ENCODE measurements at regions not wholly inside any gene's neighbourhood (a gene's known extent, or its start where the extent isn't known, plus 50 kb on each side); places are given as distances from the start of the nearest gene placed in this dataset.
"Not testable (repeated sequence)": the region's sequence is repeated elsewhere in the genome, so short reads cannot be mapped to it uniquely, and the experiment has no call there.

DNA sequence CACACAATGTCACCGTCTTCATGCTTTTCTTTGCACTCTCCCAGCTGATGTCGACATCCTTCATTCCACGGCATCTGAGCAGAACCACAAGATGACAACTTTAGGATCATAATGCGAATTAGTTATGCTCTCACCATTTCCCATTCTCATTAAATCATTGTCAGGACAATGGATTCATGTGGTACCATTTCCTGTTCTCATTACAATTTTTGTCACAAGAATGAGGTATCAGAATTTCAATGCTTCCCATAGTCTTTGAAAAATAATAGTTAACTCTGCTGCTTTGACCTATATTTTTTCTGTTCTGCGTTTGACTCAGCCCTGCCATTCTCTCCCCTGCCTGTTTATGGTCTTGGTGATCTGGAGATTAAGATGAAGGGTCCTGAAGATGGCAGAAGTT, 175.7 kb upstream of the MDFIC2 start:
- no peak overlapping the region for H3K4me3 ChIP-seq (ENCODE audit: low read length)
- no peak overlapping the region for H3K27ac ChIP-seq (ENCODE audit: low read length)
- H3K9me3 ChIP-seq (ENCODE audit: control insufficient read depth, low read length), result no peaks in the 10 kb centered on the region
- H3K27me3 ChIP-seq (ENCODE audit: control insufficient read depth, insufficient read depth), result peaks cover 3% of the 10 kb centered on the region
- ATAC-seq (no peak), DNase-seq (no peak)
- WGBS, result 53% methylated on average over 5 of the region's 5 CpGs
- intact Hi-C loops (cut with DNase I), result no loop called here
- no peaks in the 10 kb centered on the region for H3K4me1 ChIP-seq (ENCODE audit: control insufficient read depth, insufficient read depth, low read length)

DNA sequence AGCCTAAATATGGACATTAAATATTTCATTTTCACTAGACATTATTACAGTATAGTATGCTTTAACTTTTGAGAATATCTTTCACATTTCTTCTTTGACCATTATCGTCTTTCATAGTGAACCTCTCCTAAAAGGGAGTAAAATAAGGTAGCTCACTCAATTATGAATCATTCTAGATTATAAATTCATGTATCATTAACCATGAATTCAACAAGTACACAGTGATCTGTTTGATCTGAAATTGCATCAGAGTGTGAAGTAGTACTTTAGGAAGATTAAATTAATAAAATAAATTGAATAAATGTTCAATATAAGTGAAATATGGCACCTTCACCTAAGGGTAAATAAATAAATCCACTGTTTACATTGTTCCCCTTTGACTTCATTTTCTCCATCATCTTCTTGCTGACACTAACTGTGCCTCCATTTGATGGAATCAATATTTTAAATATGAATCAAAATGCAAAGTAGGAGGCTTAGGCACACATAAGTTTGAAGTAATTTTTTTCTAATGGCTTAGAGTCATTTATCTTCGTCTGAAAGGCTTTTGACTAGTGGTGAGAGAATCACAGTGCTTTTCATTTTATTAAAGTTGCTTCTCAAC, 174.1 kb upstream of the MDFIC2 start:
- DNase-seq (no peak), ATAC-seq (no peak)
- Histone ChIP-seq H3K4me1 (ENCODE audit: control insufficient read depth, insufficient read depth, low read length) (no peaks in the 10 kb centered on the region), H3K27ac (ENCODE audit: low read length) (no peak overlapping the region), H3K9me3 (ENCODE audit: control insufficient read depth, low read length) (no peaks in the 10 kb centered on the region), H3K27me3 (ENCODE audit: control insufficient read depth, insufficient read depth) (peaks cover under 1% of the 10 kb centered on the region), H3K4me3 (ENCODE audit: low read length) (no peak overlapping the region)
- intact Hi-C loops (cut with DNase I), result no loop called here
- 83% methylated on average over 2 of the region's 2 CpGs for WGBS

DNA sequence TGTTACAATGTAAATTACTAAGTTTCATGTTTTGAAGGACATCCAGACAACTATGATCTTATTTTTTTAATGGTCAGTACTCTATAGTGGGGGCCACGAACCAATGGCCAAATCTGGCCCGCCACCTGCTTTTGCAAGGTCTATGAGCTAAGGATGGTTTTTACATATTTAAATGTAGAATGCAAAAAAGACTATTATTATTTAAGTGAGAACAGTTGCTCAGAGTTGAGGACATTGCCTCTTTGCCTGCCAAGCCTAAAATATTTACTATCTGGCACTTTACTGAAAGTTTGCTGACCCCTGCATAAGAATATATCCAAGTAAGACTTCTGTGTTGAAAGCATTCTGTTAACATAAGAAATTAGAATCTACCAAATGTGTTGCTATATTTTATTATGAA, 163.7 kb upstream of the MDFIC2 start:
- Histone ChIP-seq H3K4me1 (ENCODE audit: control insufficient read depth, insufficient read depth, low read length) (no peaks in the 10 kb centered on the region), H3K27me3 (ENCODE audit: control insufficient read depth, insufficient read depth) (no peaks in the 10 kb centered on the region), H3K9me3 (ENCODE audit: control insufficient read depth, low read length) (no peaks in the 10 kb centered on the region), H3K4me3 (ENCODE audit: low read length) (no peak overlapping the region), H3K27ac (ENCODE audit: low read length) (no peak overlapping the region)
- no peak for DNase-seq
- ATAC-seq, result no peak
- 79% methylated on average over 2 of the region's 2 CpGs for WGBS
- intact Hi-C loops (cut with DNase I), result no loop called here

DNA sequence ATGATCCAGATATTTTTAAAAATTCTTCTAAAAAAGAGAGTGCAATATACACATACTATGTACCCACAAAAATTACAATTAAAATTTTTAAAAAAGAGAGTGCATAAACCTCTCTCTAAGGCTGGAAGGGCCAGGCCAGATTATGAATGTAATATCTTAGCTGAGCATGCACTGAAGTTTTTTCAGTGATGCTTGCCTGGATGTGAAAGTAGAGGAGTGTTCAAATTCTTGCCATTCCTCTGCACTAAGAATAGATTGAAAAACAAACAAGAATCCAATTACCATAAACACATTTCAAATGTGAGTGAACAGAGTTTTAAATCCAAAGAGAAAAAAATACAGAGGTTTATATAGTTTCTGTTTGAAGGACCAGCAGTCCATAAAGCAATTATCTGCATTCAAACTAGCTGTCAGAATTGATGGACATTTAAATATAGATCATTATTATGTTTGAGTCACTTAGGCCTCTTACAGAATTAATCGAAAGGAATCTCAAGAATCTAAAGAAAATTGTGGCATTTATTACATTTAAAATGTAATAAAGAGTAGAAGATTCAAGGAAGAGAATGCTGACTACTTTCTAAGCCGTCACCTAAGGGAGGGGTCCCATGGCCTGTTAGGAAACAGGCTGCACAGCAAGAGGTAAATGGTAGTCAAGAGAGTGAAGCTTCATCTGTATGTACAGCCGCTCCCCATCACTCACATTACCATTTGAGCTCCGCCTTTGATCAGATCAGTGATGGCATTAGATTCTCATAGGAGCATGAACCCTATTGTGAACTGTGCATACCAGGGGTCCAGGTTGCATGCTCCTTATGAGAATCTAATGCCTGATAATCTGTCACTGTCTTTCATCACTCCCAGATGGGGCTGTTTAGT, 159.3 kb upstream of the MDFIC2 start:
- no peak for DNase-seq
- no peaks in the 10 kb centered on the region for H3K4me1 ChIP-seq (ENCODE audit: control insufficient read depth, insufficient read depth, low read length)

DNA sequence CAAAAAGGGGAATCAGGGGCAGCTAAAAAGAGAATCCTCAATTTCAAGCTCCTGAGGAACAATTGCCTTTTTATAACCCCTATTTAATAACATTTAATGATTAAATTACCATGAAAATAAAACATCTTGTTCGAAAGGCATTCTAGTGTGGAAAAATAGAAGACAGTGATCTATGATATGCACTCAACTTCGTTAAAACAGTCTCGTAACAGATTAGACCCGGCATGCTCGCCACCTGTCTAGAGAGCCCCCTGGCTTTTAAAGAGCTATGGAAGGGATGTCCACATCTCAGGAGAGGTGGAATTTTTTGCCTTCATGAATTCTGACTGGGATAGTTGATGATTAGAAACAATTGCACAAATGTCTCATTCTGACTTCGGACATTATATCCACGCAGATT, 153.7 kb upstream of the MDFIC2 start:
- ATAC-seq (no peak), DNase-seq (no peak)
- intact Hi-C loops (cut with DNase I), result no loop called here
- Histone ChIP-seq H3K4me1 (ENCODE audit: control insufficient read depth, insufficient read depth, low read length) (no peaks in the 10 kb centered on the region), H3K4me3 (ENCODE audit: low read length) (no peak overlapping the region), H3K9me3 (ENCODE audit: control insufficient read depth, low read length) (no peaks in the 10 kb centered on the region), H3K27me3 (ENCODE audit: control insufficient read depth, insufficient read depth) (peaks cover 3% of the 10 kb centered on the region), H3K27ac (ENCODE audit: low read length) (no peak overlapping the region)
- WGBS, result 84% methylated on average over 7 of the region's 7 CpGs

More for the DNA sequence above, 159.3 kb upstream of the MDFIC2 start:
- no peak for ATAC-seq
- no peak overlapping the region for H3K4me3 ChIP-seq (ENCODE audit: low read length)
- 91% methylated on average over 4 of the region's 4 CpGs for WGBS
- peaks cover 3% of the 10 kb centered on the region for H3K27me3 ChIP-seq (ENCODE audit: control insufficient read depth, insufficient read depth)
- H3K9me3 ChIP-seq (ENCODE audit: control insufficient read depth, low read length), result no peaks in the 10 kb centered on the region
- no peak overlapping the region for H3K27ac ChIP-seq (ENCODE audit: low read length)
- intact Hi-C loops (cut with DNase I), result no loop called here

DNA sequence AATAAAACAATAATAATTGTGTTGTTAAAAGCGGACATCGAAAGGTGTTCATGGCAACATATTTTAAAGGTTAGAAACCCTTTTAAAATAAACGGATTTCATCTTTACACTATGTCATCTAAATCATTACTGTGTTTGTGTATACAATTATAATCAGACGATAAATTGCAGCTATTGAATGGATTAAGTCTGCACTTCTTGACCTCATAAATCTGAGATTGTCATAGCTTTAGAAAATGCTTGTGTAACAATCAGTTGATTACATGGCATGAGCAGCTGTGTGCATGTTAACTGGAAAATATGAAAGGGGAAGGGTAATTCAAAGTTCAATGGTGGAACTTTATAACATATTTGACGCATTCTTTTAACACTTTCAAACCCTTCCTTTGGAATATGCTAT, 152.4 kb upstream of the MDFIC2 start:
- 82% methylated on average over 5 of the region's 5 CpGs for WGBS
- DNase-seq (no peak), ATAC-seq (no peak)
- H3K4me1 ChIP-seq (ENCODE audit: control insufficient read depth, insufficient read depth, low read length), result no peaks in the 10 kb centered on the region
- H3K4me3 ChIP-seq (ENCODE audit: low read length), result no peak overlapping the region
- intact Hi-C loops (cut with DNase I), result no loop called here
- H3K9me3 ChIP-seq (ENCODE audit: control insufficient read depth, low read length), result no peaks in the 10 kb centered on the region
- H3K27ac ChIP-seq (ENCODE audit: low read length), result no peak overlapping the region
- peaks cover 3% of the 10 kb centered on the region for H3K27me3 ChIP-seq (ENCODE audit: control insufficient read depth, insufficient read depth)

DNA sequence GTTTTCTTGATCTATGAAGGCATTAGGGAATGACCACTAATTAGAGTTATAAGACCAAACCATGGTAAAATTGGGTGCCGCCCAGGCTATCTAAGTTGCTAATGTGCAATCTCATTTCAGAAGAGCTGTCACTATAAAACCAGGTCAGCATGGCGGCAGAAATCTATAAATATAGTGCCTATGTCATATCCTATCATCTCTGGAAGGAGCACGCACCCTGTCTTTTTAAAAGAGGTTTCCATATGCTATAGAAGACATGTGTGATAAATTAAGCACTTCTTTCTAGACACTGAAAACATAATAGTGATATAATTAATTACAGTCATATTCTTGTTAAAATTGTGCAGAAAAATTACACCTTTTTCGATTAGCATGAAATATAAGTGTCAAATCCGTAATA, 152.0 kb upstream of the MDFIC2 start:
- intact Hi-C loops (cut with DNase I), result no loop called here
- ATAC-seq, result no peak
- WGBS, result 79% methylated on average over 5 of the region's 5 CpGs

DNA sequence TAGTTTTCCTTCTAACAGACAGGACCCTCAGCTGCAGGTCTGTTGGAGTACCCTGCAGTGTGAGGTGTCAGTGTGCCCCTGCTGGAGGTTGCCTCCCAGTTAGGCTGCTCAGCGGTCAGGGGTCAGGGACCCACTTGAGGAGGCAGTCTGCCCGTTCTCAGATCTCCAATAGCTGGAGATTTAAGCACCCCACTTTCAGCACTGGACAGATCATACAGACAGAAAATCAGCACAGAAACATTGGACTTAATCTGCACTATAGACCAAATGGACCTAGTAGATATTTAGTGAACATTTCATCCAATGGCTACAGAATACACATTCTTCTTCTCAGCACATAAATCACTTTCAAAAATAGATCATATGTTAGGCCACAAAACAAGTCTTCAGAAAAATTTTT, 137.8 kb upstream of the MDFIC2 start:
- H3K4me1 ChIP-seq (ENCODE audit: control insufficient read depth, insufficient read depth, low read length); ATAC-seq; H3K27ac ChIP-seq (ENCODE audit: low read length); DNase-seq; intact Hi-C loops (cut with DNase I); H3K9me3 ChIP-seq (ENCODE audit: control insufficient read depth, low read length); H3K27me3 ChIP-seq (ENCODE audit: control insufficient read depth, insufficient read depth); H3K4me3 ChIP-seq (ENCODE audit: low read length): not testable (repeated sequence)
- 75% methylated on average over 2 of the region's 2 CpGs for WGBS

More for the DNA sequence above, 152.0 kb upstream of the MDFIC2 start:
- DNase-seq, result no peak
- Histone ChIP-seq H3K4me1 (ENCODE audit: control insufficient read depth, insufficient read depth, low read length) (no peaks in the 10 kb centered on the region), H3K4me3 (ENCODE audit: low read length) (no peak overlapping the region), H3K9me3 (ENCODE audit: control insufficient read depth, low read length) (no peaks in the 10 kb centered on the region), H3K27me3 (ENCODE audit: control insufficient read depth, insufficient read depth) (peaks cover 3% of the 10 kb centered on the region), H3K27ac (ENCODE audit: low read length) (no peak overlapping the region)

DNA sequence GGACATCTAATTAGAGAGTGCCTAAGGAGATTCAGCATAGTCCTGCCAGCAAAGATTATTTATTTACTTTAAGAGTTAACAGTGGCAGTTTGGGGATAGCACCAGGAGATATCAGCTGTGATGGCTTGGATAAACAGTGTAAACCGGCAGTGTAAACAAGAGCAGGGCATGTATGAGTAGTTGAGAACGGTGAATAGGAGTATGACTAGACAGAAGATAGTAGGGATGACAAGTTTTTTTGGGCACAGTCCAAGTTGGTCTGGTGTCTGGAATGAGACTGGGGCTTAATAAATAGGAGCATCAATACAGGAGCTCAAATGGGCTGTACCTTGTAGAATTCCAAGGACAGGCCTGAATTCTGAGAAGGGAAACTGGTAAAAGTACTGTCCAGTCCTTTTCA, 123.0 kb upstream of the MDFIC2 start:
- ATAC-seq; H3K9me3 ChIP-seq (ENCODE audit: control insufficient read depth, low read length); intact Hi-C loops (cut with DNase I); H3K4me1 ChIP-seq (ENCODE audit: control insufficient read depth, insufficient read depth, low read length); H3K27ac ChIP-seq (ENCODE audit: low read length); DNase-seq; H3K4me3 ChIP-seq (ENCODE audit: low read length); H3K27me3 ChIP-seq (ENCODE audit: control insufficient read depth, insufficient read depth): not testable (repeated sequence)
- WGBS, result 42% methylated on average over 2 of the region's 2 CpGs

DNA sequence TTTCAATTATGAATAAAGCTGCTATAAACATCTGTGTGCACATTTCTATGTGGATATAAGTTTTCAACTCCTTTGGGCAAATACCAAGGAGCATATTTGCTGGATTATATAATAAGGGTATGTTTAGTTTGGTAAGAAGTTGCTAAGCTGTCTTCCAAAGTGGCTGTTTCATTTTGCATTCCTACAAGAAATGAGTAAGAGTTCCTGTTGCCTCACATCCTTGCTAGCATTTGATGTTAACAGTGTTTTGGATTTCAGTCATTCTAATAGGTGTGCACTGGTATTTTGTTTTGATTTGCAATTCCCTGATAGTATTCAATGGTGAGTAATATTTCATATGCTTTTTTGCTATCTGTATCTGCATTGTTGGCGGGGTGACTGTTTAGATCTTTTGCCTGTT, 120.7 kb upstream of the MDFIC2 start:
- no peaks in the 10 kb centered on the region for H3K9me3 ChIP-seq (ENCODE audit: control insufficient read depth, low read length)
- no peaks in the 10 kb centered on the region for H3K27me3 ChIP-seq (ENCODE audit: control insufficient read depth, insufficient read depth)
- WGBS, result 99% methylated on average over 1 of the region's 1 CpG
- H3K4me1 ChIP-seq (ENCODE audit: control insufficient read depth, insufficient read depth, low read length), result no peaks in the 10 kb centered on the region
- intact Hi-C loops (cut with DNase I), result no loop called here
- ATAC-seq (no peak), DNase-seq (no peak)
- no peak overlapping the region for H3K27ac ChIP-seq (ENCODE audit: low read length)
- no peak overlapping the region for H3K4me3 ChIP-seq (ENCODE audit: low read length)

DNA sequence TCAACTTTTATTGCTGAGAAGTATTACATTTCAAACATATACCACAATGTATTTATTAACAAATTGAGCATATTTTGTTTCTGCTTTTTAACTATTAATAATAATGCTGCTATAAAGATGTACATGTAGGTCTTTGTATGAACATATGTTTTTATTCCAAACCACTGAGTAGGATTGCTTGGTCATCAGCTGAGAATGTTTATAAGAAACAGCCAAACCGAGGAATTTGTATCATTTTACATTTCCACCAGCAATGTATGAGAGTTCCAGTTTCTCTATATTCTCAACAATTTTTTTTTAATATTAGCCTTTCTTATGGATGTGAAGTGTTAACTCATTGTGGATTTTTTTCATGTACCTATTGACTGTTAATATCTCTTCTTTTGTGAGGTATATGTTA, 119.5 kb upstream of the MDFIC2 start:
- ATAC-seq, result no peak
- no peak overlapping the region for H3K27ac ChIP-seq (ENCODE audit: low read length)
- 90% methylated on average over 1 of the region's 1 CpG for WGBS

More for the DNA sequence above, 119.5 kb upstream of the MDFIC2 start:
- Histone ChIP-seq H3K9me3 (ENCODE audit: control insufficient read depth, low read length) (no peaks in the 10 kb centered on the region), H3K27me3 (ENCODE audit: control insufficient read depth, insufficient read depth) (no peaks in the 10 kb centered on the region), H3K4me1 (ENCODE audit: control insufficient read depth, insufficient read depth, low read length) (no peaks in the 10 kb centered on the region), H3K4me3 (ENCODE audit: low read length) (no peak overlapping the region)
- intact Hi-C loops (cut with DNase I), result no loop called here
- no peak for DNase-seq
